LNCAP (cell line): ENCODE measurements at regions not wholly inside any gene's neighbourhood (a gene's known extent, or its start where the extent isn't known, plus 50 kb on each side); places are given as distances from the start of the nearest gene placed in this dataset.

Experiments
- CTCF ChIP-seq: fragments of 450-650 bp; IDR thresholded peaks from 2 replicates; pipeline ENCODE4 v1.5.1; 2017; ENCODE audit warnings: mild to moderate bottlenecking

- TF ChIP-seq CTCF: no peak
These were observed 530.8 kb downstream of the TCERG1L start for GRCh38 chr10:130780763-130781162.

GRCh38 chr10:130781206-130781605 lies 530.3 kb downstream of the TCERG1L start:
- TF ChIP-seq CTCF: no peak

- no peak for TF ChIP-seq CTCF
These were observed 529.9 kb downstream of the TCERG1L start for GRCh38 chr10:130781623-130782022.

- TF ChIP-seq CTCF: no peak
These were observed 529.1 kb downstream of the TCERG1L start for GRCh38 chr10:130782467-130782866.

GRCh38 chr10:130784326-130784725 lies 527.2 kb downstream of the TCERG1L start:
- TF ChIP-seq CTCF: no peak

GRCh38 chr10:130786365-130786966 lies 525.1 kb downstream of the TCERG1L start:
- no peak for TF ChIP-seq CTCF

GRCh38 chr10:130787243-130787642 lies 524.3 kb downstream of the TCERG1L start:
- no peak for TF ChIP-seq CTCF

GRCh38 chr10:130787821-130788220 lies 523.7 kb downstream of the TCERG1L start:
- TF ChIP-seq CTCF: no peak
